DND-41 (cell line): ENCODE measurements at regions not wholly inside any gene's neighbourhood (a gene's known extent, or its start where the extent isn't known, plus 50 kb on each side); places are given as distances from the start of the nearest gene placed in this dataset.

Source experiments
- CTCF ChIP-seq: IDR thresholded peaks from 2 replicates; pipeline ENCODE4 v1.5.1; 2012; ENCODE audit warnings: borderline replicate concordance, low read length, moderate library complexity, mild to moderate bottlenecking; ENCODE audit not compliant: poor library complexity, severe bottlenecking; ENCODE audit errors: extremely low read depth
- EZH2 ChIP-seq: IDR thresholded peaks from 3 replicates; pipeline ENCODE4 v1.6.1; 2012; ENCODE audit warnings: borderline replicate concordance, low read depth, mild to moderate bottlenecking, moderate library complexity, low read length, inconsistent platforms; ENCODE audit not compliant: severe bottlenecking

GRCh38 chrX:821327-822107 is 190.9 kb downstream of the SHOX start:
- no peak for TF ChIP-seq CTCF
- no peak for TF ChIP-seq EZH2
